ENCODE measurements at regions not wholly inside any gene's neighbourhood (a gene's known extent, or its start where the extent isn't known, plus 50 kb on each side); places are given as distances from the start of the nearest gene placed in this dataset.

DNA sequence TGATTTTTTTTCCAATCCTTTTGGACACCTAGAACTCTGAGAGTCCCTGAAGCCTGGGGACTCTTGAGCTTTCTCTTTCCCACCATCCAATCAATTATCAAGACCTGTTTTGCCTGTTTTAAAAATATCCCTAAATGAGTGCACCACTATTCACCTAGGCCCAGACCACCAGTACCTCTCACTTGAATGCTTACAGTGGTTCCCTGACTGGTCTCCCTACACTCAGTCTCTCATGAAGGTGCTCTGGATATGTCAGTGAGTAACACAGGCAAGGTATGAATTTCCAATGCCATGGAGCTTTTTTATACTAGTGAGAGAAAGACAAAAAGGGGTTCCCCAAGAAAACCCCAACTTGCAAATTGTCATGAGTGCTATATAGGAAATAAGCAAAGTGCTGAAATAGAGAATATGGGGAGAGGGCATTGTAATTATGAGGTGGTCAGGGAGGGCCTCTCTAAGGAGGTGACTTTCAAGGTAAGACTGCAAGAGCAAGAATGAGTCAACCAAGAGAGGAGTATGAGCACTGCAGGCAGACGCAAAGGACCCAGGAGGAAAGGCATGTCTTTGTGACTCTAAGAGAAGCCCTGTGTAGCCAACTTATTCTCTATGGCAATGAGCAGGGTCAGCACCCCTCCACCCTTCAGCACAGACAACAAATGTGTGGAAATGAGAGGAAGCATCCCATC, 85.3 kb upstream of the MBIP start:
- intact Hi-C loops (cut with micrococcal nuclease): no loop called here
- no peak for DNase-seq
- H3K4me3 Mint-ChIP-seq: no peak overlapping the region
- ChIA-PET CTCF (no interaction called here), POLR2A (no interaction called here)
- H3K4me1 Mint-ChIP-seq: no peaks in the 10 kb centered on the region
- no peak overlapping the region for H3K27ac Mint-ChIP-seq
- no peaks in the 10 kb centered on the region for H3K9me3 Mint-ChIP-seq
- no peaks in the 10 kb centered on the region for H3K36me3 Mint-ChIP-seq (ENCODE audit: low read depth)
- H3K27me3 Mint-ChIP-seq: no peaks in the 10 kb centered on the region
- ATAC-seq (ENCODE audit: low read depth): no peak
- TF ChIP-seq, protein P1, sequence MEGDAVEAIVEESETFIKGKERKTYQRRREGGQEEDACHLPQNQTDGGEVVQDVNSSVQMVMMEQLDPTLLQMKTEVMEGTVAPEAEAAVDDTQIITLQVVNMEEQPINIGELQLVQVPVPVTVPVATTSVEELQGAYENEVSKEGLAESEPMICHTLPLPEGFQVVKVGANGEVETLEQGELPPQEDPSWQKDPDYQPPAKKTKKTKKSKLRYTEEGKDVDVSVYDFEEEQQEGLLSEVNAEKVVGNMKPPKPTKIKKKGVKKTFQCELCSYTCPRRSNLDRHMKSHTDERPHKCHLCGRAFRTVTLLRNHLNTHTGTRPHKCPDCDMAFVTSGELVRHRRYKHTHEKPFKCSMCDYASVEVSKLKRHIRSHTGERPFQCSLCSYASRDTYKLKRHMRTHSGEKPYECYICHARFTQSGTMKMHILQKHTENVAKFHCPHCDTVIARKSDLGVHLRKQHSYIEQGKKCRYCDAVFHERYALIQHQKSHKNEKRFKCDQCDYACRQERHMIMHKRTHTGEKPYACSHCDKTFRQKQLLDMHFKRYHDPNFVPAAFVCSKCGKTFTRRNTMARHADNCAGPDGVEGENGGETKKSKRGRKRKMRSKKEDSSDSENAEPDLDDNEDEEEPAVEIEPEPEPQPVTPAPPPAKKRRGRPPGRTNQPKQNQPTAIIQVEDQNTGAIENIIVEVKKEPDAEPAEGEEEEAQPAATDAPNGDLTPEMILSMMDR (IDR thresholded peaks at IDR 0.05): no peak

DNA sequence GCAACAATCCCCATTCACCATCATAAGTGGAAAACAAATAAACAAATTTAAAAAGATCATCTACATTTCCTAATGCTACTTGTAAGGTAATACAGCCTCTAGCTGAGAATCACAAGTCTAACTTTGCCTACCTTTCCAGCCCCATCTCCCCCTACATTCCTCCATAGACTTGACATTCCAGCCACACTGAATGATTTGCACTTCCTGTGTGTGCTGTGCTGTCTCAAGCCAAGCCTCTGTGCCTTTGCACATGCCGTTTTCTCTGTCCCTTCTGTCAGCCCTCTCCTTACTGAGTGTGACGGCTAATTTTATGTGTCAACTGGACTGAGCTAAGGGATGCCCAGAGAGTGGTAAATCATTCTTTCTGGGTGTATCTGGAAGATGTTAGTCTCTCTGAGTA, 82.4 kb upstream of the MBIP start:
- POLR2A ChIA-PET: no interaction called here
- CTCF ChIA-PET: no interaction called here
- no peak for ATAC-seq (ENCODE audit: low read depth)
- no peaks in the 10 kb centered on the region for H3K27me3 Mint-ChIP-seq
- H3K4me1 Mint-ChIP-seq: no peaks in the 10 kb centered on the region
- DNase-seq: no peak
- no peaks in the 10 kb centered on the region for H3K36me3 Mint-ChIP-seq (ENCODE audit: low read depth)
- intact Hi-C loops (cut with micrococcal nuclease): no loop called here
- H3K27ac Mint-ChIP-seq: no peak overlapping the region
- H3K4me3 Mint-ChIP-seq: no peak overlapping the region
- TF ChIP-seq, protein P1 (IDR thresholded peaks at IDR 0.05): no peak
- H3K9me3 Mint-ChIP-seq: no peaks in the 10 kb centered on the region

DNA sequence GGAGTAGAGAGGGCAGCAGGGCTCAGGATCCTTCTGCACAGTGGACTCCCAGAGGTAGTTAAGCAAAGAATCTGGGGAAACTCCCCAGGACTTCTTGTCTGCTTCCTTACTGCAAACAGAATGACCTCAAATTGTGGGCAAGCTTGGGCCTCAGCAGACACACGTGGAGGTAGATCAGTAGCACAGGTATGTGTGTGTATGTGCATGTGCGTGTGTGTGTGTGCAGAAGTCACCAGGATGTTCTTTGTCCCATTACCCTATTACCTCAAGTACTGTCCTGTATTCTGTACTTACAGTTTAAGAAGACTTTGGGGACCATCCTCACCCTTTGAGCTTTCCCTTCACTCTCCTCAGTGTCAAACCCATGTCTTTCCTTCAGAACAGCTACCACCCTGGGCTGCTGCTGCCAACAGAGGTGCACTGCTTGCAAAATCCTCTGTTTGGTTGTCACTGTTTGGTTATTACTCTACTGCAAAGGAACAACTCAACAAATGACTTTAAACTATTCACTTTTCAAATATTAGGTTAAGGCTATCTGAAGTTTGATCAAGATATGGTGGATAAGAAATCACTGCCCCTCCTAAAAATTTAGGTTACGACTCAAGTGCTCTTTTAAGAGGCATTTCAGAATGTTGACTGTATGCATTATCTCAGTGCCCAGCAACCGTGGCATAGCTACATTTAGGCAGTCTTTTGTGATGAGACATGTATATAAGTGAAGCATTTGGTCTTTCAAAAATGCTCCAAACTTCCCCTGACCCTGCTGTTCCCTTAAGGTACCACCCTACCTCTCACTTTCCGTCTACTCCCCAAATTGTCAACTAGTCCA, 78.2 kb upstream of the MBIP start:
- TF ChIP-seq, protein P1 (IDR thresholded peaks at IDR 0.05): no peak
- ATAC-seq (ENCODE audit: low read depth) (no peak), DNase-seq (no peak)
- no peaks in the 10 kb centered on the region for H3K27me3 Mint-ChIP-seq
- CTCF ChIA-PET: no interaction called here
- H3K36me3 Mint-ChIP-seq (ENCODE audit: low read depth): no peaks in the 10 kb centered on the region
- no peaks in the 10 kb centered on the region for H3K4me1 Mint-ChIP-seq
- H3K27ac Mint-ChIP-seq: no peak overlapping the region
- POLR2A ChIA-PET: no interaction called here
- intact Hi-C loops (cut with micrococcal nuclease): no loop called here
- no peak overlapping the region for H3K4me3 Mint-ChIP-seq
- peaks cover 2% of the 10 kb centered on the region for H3K9me3 Mint-ChIP-seq

DNA sequence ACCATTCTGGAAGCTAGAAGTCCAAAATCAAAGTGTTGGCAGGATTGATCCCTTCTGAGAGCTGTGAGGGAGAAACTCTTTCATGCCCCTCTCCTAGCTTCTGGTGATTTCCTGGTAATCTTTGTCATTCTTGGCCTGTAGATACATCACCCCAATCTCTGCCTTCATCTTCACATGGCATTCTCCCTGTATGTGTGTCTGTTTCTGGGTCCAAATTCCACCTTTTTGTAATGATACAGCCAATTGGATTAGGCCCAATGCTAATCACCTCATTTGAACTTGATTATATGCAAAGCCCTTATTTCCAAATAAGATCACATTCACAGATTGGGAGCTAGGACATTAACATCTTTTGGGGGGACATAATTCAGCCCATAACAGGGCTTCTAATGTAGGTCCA, 76.9 kb upstream of the MBIP start:
- H3K27me3 Mint-ChIP-seq: no peaks in the 10 kb centered on the region
- ATAC-seq (ENCODE audit: low read depth) (no peak), DNase-seq (no peak)
- TF ChIP-seq, protein P1 (IDR thresholded peaks at IDR 0.05): no peak
- H3K36me3 Mint-ChIP-seq (ENCODE audit: low read depth): no peaks in the 10 kb centered on the region
- H3K4me1 Mint-ChIP-seq: no peaks in the 10 kb centered on the region
- H3K9me3 Mint-ChIP-seq: peaks cover 2% of the 10 kb centered on the region
- no peak overlapping the region for H3K27ac Mint-ChIP-seq
- ChIA-PET CTCF (no interaction called here), POLR2A (no interaction called here)
- no peak overlapping the region for H3K4me3 Mint-ChIP-seq
- intact Hi-C loops (cut with micrococcal nuclease): no loop called here

DNA sequence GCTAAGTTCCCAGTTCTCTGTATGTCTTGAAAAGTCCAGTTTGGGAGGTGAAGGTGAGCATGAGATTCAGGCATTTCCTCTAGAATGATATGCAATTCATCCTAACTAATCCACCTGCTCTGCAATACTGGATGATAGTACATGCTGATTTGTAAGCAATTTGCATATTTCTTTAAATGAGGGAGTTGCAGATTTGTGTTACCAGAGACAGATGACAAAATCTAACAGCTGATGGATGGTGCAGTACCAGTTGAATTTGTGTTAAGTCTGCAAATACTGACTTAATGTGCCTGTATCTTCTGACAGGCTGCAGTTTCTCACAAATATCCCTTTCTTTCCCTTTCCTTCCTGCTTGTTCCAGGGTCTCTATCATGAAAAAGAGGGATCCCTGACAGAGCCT, 76.4 kb upstream of the MBIP start:
- ChIA-PET POLR2A (no interaction called here), CTCF (no interaction called here)
- DNase-seq: no peak
- ATAC-seq (ENCODE audit: low read depth): no peak
- Mint-ChIP-seq H3K36me3 (ENCODE audit: low read depth) (no peaks in the 10 kb centered on the region), H3K4me3 (no peak overlapping the region), H3K27me3 (no peaks in the 10 kb centered on the region), H3K9me3 (peaks cover 2% of the 10 kb centered on the region), H3K27ac (no peak overlapping the region), H3K4me1 (no peaks in the 10 kb centered on the region)
- TF ChIP-seq, protein P1 (IDR thresholded peaks at IDR 0.05): no peak
- intact Hi-C loops (cut with micrococcal nuclease): no loop called here
